Caco-2 (cell line): ENCODE measurements at regions not wholly inside any gene's neighbourhood (a gene's known extent, or its start where the extent isn't known, plus 50 kb on each side); places are given as distances from the start of the nearest gene placed in this dataset.
A peak's percentile ranks its signal among the peaks of the same experiment; 100 is the strongest.

Experiments used
- BruUV-seq: library from RNA; stranded (reverse); fragments of 400-500 nt; replicated peaks from 2 replicates; lab custom pipeline; 2021; lab: Mats Ljungman, UMichigan
- CTCF ChIA-PET: fragments of 300-600 bp; sonication (Branson Sonifier 250); formaldehyde crosslinking; loops from one replicate; lab custom pipeline; 2022; ENCODE audit warnings: antibody characterized with exemption; lab: Charles Lee
- POLR2A ChIA-PET: fragments of 300-600 bp; sonication (Branson Sonifier 250); formaldehyde crosslinking; loops from one replicate; lab custom pipeline; 2022; ENCODE audit warnings: antibody characterized with exemption; lab: Charles Lee
- DNase-seq, 2 experiments: peaks; one replicate each; pipeline versions ENCODE4 v3.0.0 to v3.0.0-alpha.2; 2020 to 2022
- H3K27me3 ChIP-seq: replicated peaks from 2 replicates; pipeline ENCODE4 v1.6.0; 2011; ENCODE audit warnings: low read length; ENCODE audit not compliant: control insufficient read depth, insufficient read depth
- H3K36me3 ChIP-seq: 2 replicates; pipeline ENCODE4 v1.5.1; 2011; ENCODE audit warnings: low read length; ENCODE audit not compliant: control insufficient read depth, insufficient read depth
- H3K4me1 ChIP-seq: fragments of 250-450 bp; sonication (Bioruptor Pico); 2 replicates; pipeline ENCODE4 v1.5.1; 2020; ENCODE audit warnings: mild to moderate bottlenecking
- H3K4me3 ChIP-seq: 2 replicates; pipeline ENCODE4 v1.5.1; 2011; ENCODE audit warnings: low read depth, mild to moderate bottlenecking, control low read depth, low read length
- H3K9me3 ChIP-seq: fragments of 250-450 bp; sonication (Bioruptor Pico); 2 replicates; pipeline ENCODE4 v1.5.1; 2020; ENCODE audit warnings: mild to moderate bottlenecking, moderate library complexity
- H3K27ac Mint-ChIP-seq: one replicate; pipeline ENCODE4 v1.8.0; 2022; ENCODE audit warnings: mixed read lengths; ENCODE audit not compliant: unreplicated experiment
- H3K27me3 Mint-ChIP-seq: one replicate; pipeline ENCODE4 v1.8.0; 2022; ENCODE audit warnings: mixed read lengths; ENCODE audit not compliant: insufficient read depth, unreplicated experiment
- H3K36me3 Mint-ChIP-seq: one replicate; pipeline ENCODE4 v1.8.0; 2022; ENCODE audit warnings: mild to moderate bottlenecking, mixed read lengths; ENCODE audit not compliant: insufficient read depth, unreplicated experiment
- H3K4me1 Mint-ChIP-seq: one replicate; pipeline ENCODE4 v1.8.0; 2022; ENCODE audit warnings: low read depth, mixed read lengths; ENCODE audit not compliant: unreplicated experiment
- H3K4me3 Mint-ChIP-seq: one replicate; pipeline ENCODE4 v1.8.0; 2022; ENCODE audit warnings: mild to moderate bottlenecking, moderate library complexity, mixed read lengths; ENCODE audit not compliant: unreplicated experiment
- H3K9me3 Mint-ChIP-seq: one replicate; pipeline ENCODE4 v1.8.0; 2022; ENCODE audit warnings: mixed read lengths; ENCODE audit not compliant: unreplicated experiment
- intact Hi-C: fragments of 100-400 bp; cut with micrococcal nuclease; formaldehyde crosslinking; loops from one replicate; pipeline ENCODE4 v1.10.0; 2022; ENCODE audit not compliant: unreplicated experiment
- TF ChIP-seq, protein P1 (sequence below), 2 experiments: fragments of 200-600 bp in 1 of 2; IDR thresholded peaks; 1 replicate in 1 of 2; 2 replicates in 1 of 2; pipeline versions ENCODE4 v1.5.1 to v1.8.0; 2011 to 2022; ENCODE audit warnings: antibody characterized with exemption in 1 of 2, control low read depth in 1 of 2, inconsistent platforms in 1 of 2, low read depth in 1 of 2, low read length in 1 of 2, mild to moderate bottlenecking in 1 of 2, moderate library complexity in 1 of 2; ENCODE audit not compliant: insufficient read depth in 1 of 2, severe bottlenecking in 1 of 2, unreplicated experiment in 1 of 2

DNA sequence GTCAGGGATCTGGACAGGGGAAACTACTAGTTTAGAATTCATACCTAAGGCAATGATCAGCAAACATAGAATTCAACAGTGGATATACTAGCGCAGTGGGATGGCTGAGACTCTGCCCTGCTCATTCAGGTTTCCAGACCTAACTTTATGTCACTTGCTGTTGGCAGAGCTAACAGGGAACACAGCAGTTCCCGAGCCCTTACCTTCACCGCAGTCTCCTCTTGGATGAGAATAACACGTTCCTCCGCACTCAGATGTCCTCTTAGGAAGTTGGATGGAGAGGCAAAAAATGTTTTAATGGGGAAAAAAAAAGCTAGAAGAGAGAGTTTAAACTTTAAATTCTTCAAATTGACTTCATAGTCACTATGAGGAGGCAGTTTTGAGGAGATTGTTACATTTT is 159.7 kb upstream of the FREM2 start:
- Histone ChIP-seq H3K4me3 (no peak overlapping the region), H3K36me3 (no peaks in the 10 kb centered on the region), H3K4me1 (no peaks in the 10 kb centered on the region), H3K27me3 (no peaks in the 10 kb centered on the region), H3K9me3 (no peaks in the 10 kb centered on the region)
- Mint-ChIP-seq H3K27ac (no peak overlapping the region), H3K27me3 (no peaks in the 10 kb centered on the region), H3K36me3 (no peaks in the 10 kb centered on the region), H3K9me3 (no peaks in the 10 kb centered on the region), H3K4me3 (no peak overlapping the region), H3K4me1 (peaks cover 10% of the 10 kb centered on the region)
- CTCF ChIA-PET = no interaction called here
- TF ChIP-seq, protein P1, sequence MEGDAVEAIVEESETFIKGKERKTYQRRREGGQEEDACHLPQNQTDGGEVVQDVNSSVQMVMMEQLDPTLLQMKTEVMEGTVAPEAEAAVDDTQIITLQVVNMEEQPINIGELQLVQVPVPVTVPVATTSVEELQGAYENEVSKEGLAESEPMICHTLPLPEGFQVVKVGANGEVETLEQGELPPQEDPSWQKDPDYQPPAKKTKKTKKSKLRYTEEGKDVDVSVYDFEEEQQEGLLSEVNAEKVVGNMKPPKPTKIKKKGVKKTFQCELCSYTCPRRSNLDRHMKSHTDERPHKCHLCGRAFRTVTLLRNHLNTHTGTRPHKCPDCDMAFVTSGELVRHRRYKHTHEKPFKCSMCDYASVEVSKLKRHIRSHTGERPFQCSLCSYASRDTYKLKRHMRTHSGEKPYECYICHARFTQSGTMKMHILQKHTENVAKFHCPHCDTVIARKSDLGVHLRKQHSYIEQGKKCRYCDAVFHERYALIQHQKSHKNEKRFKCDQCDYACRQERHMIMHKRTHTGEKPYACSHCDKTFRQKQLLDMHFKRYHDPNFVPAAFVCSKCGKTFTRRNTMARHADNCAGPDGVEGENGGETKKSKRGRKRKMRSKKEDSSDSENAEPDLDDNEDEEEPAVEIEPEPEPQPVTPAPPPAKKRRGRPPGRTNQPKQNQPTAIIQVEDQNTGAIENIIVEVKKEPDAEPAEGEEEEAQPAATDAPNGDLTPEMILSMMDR (IDR thresholded peaks at IDR 0.05; ENCODE audit: insufficient read depth in 1 of 2, low read depth in 1 of 2, low read length in 1 of 2, severe bottlenecking in 1 of 2, unreplicated experiment in 1 of 2) = no peak
- intact Hi-C loops = loop anchor here (5.0 kb wide), 2 partner anchors 135 to 175 kb away; no protein-coding TSS in a partner anchor
- no peak for DNase-seq
- POLR2A ChIA-PET = no interaction called here
- no TSS peak for BruUV-seq

DNA sequence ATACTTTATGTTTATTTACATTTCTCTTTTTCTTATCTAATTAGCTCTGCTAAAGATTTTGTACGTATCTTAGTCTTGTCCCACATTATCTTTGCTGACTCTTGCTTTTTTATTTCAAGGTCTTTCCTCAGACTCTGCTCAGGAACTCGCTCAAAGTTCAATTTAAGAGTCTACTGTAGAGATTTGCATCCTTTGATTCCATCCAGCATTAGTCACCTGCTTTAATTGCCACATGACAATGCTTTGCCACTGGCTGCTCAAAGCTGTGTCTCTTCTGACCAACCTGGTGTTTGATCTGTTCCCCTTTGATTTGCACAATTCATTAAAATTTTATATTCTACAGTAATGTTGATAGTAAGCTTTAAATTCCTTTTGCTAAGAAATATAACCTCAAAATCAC is 157.9 kb upstream of the FREM2 start:
- H3K36me3 ChIP-seq = no peaks in the 10 kb centered on the region
- H3K4me3 ChIP-seq = no peak overlapping the region
- H3K36me3 Mint-ChIP-seq = no peaks in the 10 kb centered on the region
- intact Hi-C loops = loop anchor here (5.0 kb wide), 2 partner anchors 137 to 177 kb away; no protein-coding TSS in a partner anchor
- no peaks in the 10 kb centered on the region for H3K27me3 ChIP-seq
- no TSS peak for BruUV-seq
- H3K4me1 Mint-ChIP-seq = peaks cover 10% of the 10 kb centered on the region
- no peaks in the 10 kb centered on the region for H3K9me3 ChIP-seq
- DNase-seq = no peak
- H3K4me3 Mint-ChIP-seq = no peak overlapping the region
- no peak overlapping the region for H3K27ac Mint-ChIP-seq
- H3K9me3 Mint-ChIP-seq = no peaks in the 10 kb centered on the region
- no peaks in the 10 kb centered on the region for H3K4me1 ChIP-seq
- ChIA-PET POLR2A (no interaction called here), CTCF (interaction anchor here (0.9 kb wide), 1 partner anchor 888 kb away, joined by 3 read pairs; no protein-coding TSS in a partner anchor)
- TF ChIP-seq, protein P1 (IDR thresholded peaks at IDR 0.05; ENCODE audit: insufficient read depth in 1 of 2, low read depth in 1 of 2, low read length in 1 of 2, severe bottlenecking in 1 of 2, unreplicated experiment in 1 of 2) = no peak
- H3K27me3 Mint-ChIP-seq = no peaks in the 10 kb centered on the region

DNA sequence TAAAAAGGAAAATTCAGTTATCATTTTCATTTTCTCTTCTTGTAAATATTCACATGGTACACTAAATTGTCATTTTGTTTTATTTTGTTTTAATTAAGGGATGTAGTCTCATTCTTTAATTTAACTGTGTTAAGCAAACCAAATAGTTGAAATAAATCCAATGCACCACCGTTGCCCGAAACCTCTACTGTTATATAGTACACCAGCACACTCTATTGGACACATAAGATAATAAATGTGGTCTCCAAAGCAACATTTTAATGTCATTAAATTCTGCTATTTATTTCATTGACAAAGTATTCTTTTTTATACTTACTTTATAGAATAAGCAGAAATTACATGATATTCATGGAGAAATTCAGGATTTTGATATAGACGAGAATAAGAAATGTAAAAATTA is 156.4 kb upstream of the FREM2 start:
- Mint-ChIP-seq H3K4me3 (no peak overlapping the region), H3K27me3 (no peaks in the 10 kb centered on the region), H3K9me3 (no peaks in the 10 kb centered on the region), H3K4me1 (peaks cover 10% of the 10 kb centered on the region), H3K36me3 (no peaks in the 10 kb centered on the region), H3K27ac (no peak overlapping the region)
- intact Hi-C loops = loop anchor here (1.0 to 10.0 kb wide), 6 partner anchors 52 to 896 kb away; no protein-coding TSS in a partner anchor
- ChIA-PET POLR2A (no interaction called here), CTCF (no interaction called here)
- BruUV-seq = no TSS peak
- H3K9me3 ChIP-seq = no peaks in the 10 kb centered on the region
- no peak overlapping the region for H3K4me3 ChIP-seq
- no peaks in the 10 kb centered on the region for H3K4me1 ChIP-seq
- no peak for DNase-seq
- no peaks in the 10 kb centered on the region; the same call in 1 of the 2 replicates for H3K27me3 ChIP-seq
- TF ChIP-seq, protein P1 (IDR thresholded peaks at IDR 0.05; ENCODE audit: insufficient read depth in 1 of 2, low read depth in 1 of 2, low read length in 1 of 2, severe bottlenecking in 1 of 2, unreplicated experiment in 1 of 2) = peak; percentile 32 to 52
- no peaks in the 10 kb centered on the region for H3K36me3 ChIP-seq
